ENCODE measurements at regions not wholly inside any gene's neighbourhood (a gene's known extent, or its start where the extent isn't known, plus 50 kb on each side); places are given as distances from the start of the nearest gene placed in this dataset.
"Not testable (repeated sequence)": the region's sequence is repeated elsewhere in the genome, so short reads cannot be mapped to it uniquely, and the experiment has no call there.

GRCh38 chr2:58764338-58765104 is 523.4 kb upstream of the FANCL start:
- intact Hi-C loops (cut with micrococcal nuclease): no loop called here
- no peak for ATAC-seq
- DNase-seq: no peak

- intact Hi-C loops (cut with micrococcal nuclease): no loop called here
- ATAC-seq (peak; percentile 55), DNase-seq (peak; percentile 42)
These were observed 521.2 kb upstream of the FANCL start for GRCh38 chr2:58762176-58762781.

- intact Hi-C loops (cut with micrococcal nuclease): no loop called here
- DNase-seq (no peak), ATAC-seq (no peak)
These were observed 516.8 kb upstream of the FANCL start for GRCh38 chr2:58757971-58758370.

GRCh38 chr2:58756336-58756735 is 515.2 kb upstream of the FANCL start:
- ATAC-seq: no peak
- intact Hi-C loops (cut with micrococcal nuclease): no loop called here
- DNase-seq: no peak

- intact Hi-C loops (cut with micrococcal nuclease); DNase-seq; ATAC-seq: not testable (repeated sequence)
These were observed 511.4 kb upstream of the FANCL start for GRCh38 chr2:58752507-58752906.

GRCh38 chr2:58751676-58752075 is 510.6 kb upstream of the FANCL start:
- DNase-seq; ATAC-seq; intact Hi-C loops (cut with micrococcal nuclease): not testable (repeated sequence)

- intact Hi-C loops (cut with micrococcal nuclease): no loop called here
- DNase-seq: no peak
- no peak for ATAC-seq
These were observed 507.9 kb upstream of the FANCL start for GRCh38 chr2:58749041-58749440.

GRCh38 chr2:58745334-58745733 is 504.2 kb upstream of the FANCL start:
- ATAC-seq; DNase-seq; intact Hi-C loops (cut with micrococcal nuclease): not testable (repeated sequence)

GRCh38 chr2:58740426-58740825 is 499.3 kb upstream of the FANCL start:
- no peak for ATAC-seq
- DNase-seq: no peak
- intact Hi-C loops (cut with micrococcal nuclease): no loop called here

- no peak for ATAC-seq
- no peak for DNase-seq
- intact Hi-C loops (cut with micrococcal nuclease): no loop called here
These were observed 497.9 kb upstream of the FANCL start for GRCh38 chr2:58739033-58739432.

- DNase-seq (no peak), ATAC-seq (no peak)
- intact Hi-C loops (cut with micrococcal nuclease): no loop called here
These were observed 493.2 kb upstream of the FANCL start for GRCh38 chr2:58734365-58734764.

- intact Hi-C loops (cut with micrococcal nuclease): no loop called here
- ATAC-seq: no peak
These were observed 491.9 kb upstream of the FANCL start for GRCh38 chr2:58732999-58733398.

GRCh38 chr2:58731488-58731869 is 490.4 kb upstream of the FANCL start:
- ATAC-seq (no peak), DNase-seq (no peak)
- intact Hi-C loops (cut with micrococcal nuclease): no loop called here

More at GRCh38 chr2:58732999-58733398, 491.9 kb upstream of the FANCL start:
- DNase-seq: no peak

- ATAC-seq: no peak
- DNase-seq: no peak
- intact Hi-C loops (cut with micrococcal nuclease): no loop called here
These were observed 489.8 kb upstream of the FANCL start for GRCh38 chr2:58730764-58731487.

GRCh38 chr2:58727981-58728656 is 487.0 kb upstream of the FANCL start:
- DNase-seq (no peak), ATAC-seq (no peak)
- intact Hi-C loops (cut with micrococcal nuclease): no loop called here

GRCh38 chr2:58721912-58722591 is 480.9 kb upstream of the FANCL start:
- ATAC-seq: no peak
- intact Hi-C loops (cut with micrococcal nuclease): no loop called here
- no peak for DNase-seq

- intact Hi-C loops (cut with micrococcal nuclease): no loop called here
- DNase-seq: no peak
- ATAC-seq: no peak
These were observed 479.9 kb upstream of the FANCL start for GRCh38 chr2:58720770-58721697.
